ENCODE measurements at regions not wholly inside any gene's neighbourhood (a gene's known extent, or its start where the extent isn't known, plus 50 kb on each side); places are given as distances from the start of the nearest gene placed in this dataset.

DNA sequence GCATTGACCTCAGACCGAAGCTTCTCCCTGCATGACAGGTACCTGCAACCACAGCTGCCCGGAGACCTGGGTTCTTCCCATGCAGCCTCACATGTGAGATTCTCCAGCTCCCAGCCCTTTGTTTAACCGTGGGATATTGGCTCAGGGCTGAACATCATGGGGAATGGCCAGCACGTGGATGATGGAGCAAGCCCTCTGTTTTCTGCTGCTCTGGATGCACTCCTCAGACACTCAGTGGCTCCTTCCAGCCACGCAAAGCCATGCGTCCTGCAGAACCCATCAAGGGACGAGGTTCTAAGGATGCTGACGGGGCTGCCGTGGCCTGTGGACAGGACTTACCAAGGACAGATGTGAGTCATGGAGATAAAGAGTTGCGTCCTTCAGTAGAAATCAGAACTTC is 639.1 kb downstream of the BRD1 start:
- no peak overlapping the region for H2AFZ ChIP-seq (ENCODE audit: low read depth, low read length, poor library complexity, severe bottlenecking)
- peaks cover 17% of the 10 kb centered on the region; the same call in 1 of the 2 replicates for H3K27me3 ChIP-seq (ENCODE audit: insufficient read depth, low read length)
- no TSS peak for BruUV-seq (replicated peaks)
- ATAC-seq (no peak), DNase-seq (ENCODE audit: low read depth, low spot score) (no peak)
- H4K20me1 ChIP-seq (ENCODE audit: insufficient read depth): no peaks in the 10 kb centered on the region
- no peaks in the 10 kb centered on the region for H3K36me3 ChIP-seq (ENCODE audit: control insufficient read depth in 1 of 2, insufficient read depth in 2 of 2, low read length in 2 of 2)
- ChIA-PET POLR2A (no interaction called here), RAD21 (ENCODE audit: low non-redundant PET in 1 of 2, low total read pairs in 2 of 2, uncharacterized antibody in 2 of 2, unreplicated experiment in 2 of 2) (no interaction called here), CTCF (no interaction called here)
- H3K9me3 ChIP-seq (ENCODE audit: control insufficient read depth in 1 of 2, insufficient read depth in 1 of 2, low read depth in 1 of 2, low read length in 2 of 2): peaks cover 0 to 6% of the 10 kb centered on the region in 2 experiments; a peak in 1 of 4 replicates
- no peak overlapping the region for H3K27ac ChIP-seq (ENCODE audit: low read depth, low read length)
- no peak overlapping the region for H3K4me3 ChIP-seq (replicated peaks in 1 of 2; ENCODE audit: low read depth in 1 of 2, low read length in 2 of 2)
- H3K4me1 ChIP-seq (ENCODE audit: control insufficient read depth in 1 of 2, insufficient read depth in 2 of 2, low read length in 2 of 2): peaks cover 0 to 9% of the 10 kb centered on the region in 2 experiments; a peak in 2 of 4 replicates
- H3K9me2 ChIP-seq (ENCODE audit: insufficient read depth): no peaks in the 10 kb centered on the region
- no peaks in the 10 kb centered on the region for H3K79me2 ChIP-seq (ENCODE audit: insufficient read depth, low read length)
- TF ChIP-seq, protein P1, sequence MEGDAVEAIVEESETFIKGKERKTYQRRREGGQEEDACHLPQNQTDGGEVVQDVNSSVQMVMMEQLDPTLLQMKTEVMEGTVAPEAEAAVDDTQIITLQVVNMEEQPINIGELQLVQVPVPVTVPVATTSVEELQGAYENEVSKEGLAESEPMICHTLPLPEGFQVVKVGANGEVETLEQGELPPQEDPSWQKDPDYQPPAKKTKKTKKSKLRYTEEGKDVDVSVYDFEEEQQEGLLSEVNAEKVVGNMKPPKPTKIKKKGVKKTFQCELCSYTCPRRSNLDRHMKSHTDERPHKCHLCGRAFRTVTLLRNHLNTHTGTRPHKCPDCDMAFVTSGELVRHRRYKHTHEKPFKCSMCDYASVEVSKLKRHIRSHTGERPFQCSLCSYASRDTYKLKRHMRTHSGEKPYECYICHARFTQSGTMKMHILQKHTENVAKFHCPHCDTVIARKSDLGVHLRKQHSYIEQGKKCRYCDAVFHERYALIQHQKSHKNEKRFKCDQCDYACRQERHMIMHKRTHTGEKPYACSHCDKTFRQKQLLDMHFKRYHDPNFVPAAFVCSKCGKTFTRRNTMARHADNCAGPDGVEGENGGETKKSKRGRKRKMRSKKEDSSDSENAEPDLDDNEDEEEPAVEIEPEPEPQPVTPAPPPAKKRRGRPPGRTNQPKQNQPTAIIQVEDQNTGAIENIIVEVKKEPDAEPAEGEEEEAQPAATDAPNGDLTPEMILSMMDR (IDR thresholded peaks at IDR 0.05 in 2 of 3, conservative IDR thresholded peaks at IDR 0.05 in 1 of 3; ENCODE audit: borderline replicate concordance in 1 of 3, insufficient read depth in 1 of 3, low read depth in 2 of 3, low read length in 2 of 3): no peak
- TF ChIP-seq, protein P2, sequence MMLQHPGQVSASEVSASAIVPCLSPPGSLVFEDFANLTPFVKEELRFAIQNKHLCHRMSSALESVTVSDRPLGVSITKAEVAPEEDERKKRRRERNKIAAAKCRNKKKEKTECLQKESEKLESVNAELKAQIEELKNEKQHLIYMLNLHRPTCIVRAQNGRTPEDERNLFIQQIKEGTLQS (IDR thresholded peaks at IDR 0.05): no peak
- no peak for TF ChIP-seq JUND (IDR thresholded peaks at IDR 0.05)
- intact Hi-C loops (cut with micrococcal nuclease): no loop called here
- H3K9ac ChIP-seq (ENCODE audit: low read length): no peak overlapping the region
- H3K4me2 ChIP-seq (ENCODE audit: low read length): no peak overlapping the region

DNA sequence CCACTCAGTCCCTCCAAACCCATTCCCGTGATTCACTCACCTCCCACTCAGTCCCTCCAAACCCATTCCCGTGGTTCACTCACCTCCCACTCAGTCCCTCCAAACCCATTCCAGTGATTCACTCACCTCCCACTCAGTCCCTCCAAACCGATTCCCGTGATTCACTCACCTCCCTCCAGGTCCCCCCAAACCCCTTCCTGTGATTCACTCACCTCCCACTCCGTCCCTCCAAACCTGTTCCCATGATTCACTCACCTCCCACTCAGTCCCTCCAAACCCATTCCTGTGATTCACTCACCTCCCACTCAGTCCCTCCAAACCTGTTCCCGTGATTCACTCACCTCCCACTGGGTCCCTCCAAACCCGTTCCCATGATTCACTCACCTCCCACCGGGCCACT is 639.6 kb downstream of the BRD1 start:
- no peaks in the 10 kb centered on the region for H3K36me3 ChIP-seq (ENCODE audit: control insufficient read depth in 1 of 2, insufficient read depth in 2 of 2, low read length in 2 of 2)
- H3K9ac ChIP-seq (ENCODE audit: low read length): no peak overlapping the region
- RAD21 ChIA-PET (ENCODE audit: low non-redundant PET in 1 of 2, low total read pairs in 2 of 2, uncharacterized antibody in 2 of 2, unreplicated experiment in 2 of 2): no interaction called here
- no peaks in the 10 kb centered on the region for H3K9me2 ChIP-seq (ENCODE audit: insufficient read depth)
- POLR2A ChIA-PET: no interaction called here
- BruUV-seq (replicated peaks): no TSS peak
- no peaks in the 10 kb centered on the region for H3K79me2 ChIP-seq (ENCODE audit: insufficient read depth, low read length)
- H3K4me1 ChIP-seq (ENCODE audit: control insufficient read depth in 1 of 2, insufficient read depth in 2 of 2, low read length in 2 of 2): peaks cover 0 to 9% of the 10 kb centered on the region in 2 experiments; a peak in 2 of 4 replicates
- intact Hi-C loops (cut with micrococcal nuclease): no loop called here
- H4K20me1 ChIP-seq (ENCODE audit: insufficient read depth): no peaks in the 10 kb centered on the region
- no peak overlapping the region for H3K4me2 ChIP-seq (ENCODE audit: low read length)
- no peak overlapping the region for H3K27ac ChIP-seq (ENCODE audit: low read depth, low read length)
- CTCF ChIA-PET: no interaction called here
- H3K4me3 ChIP-seq (replicated peaks in 1 of 2; ENCODE audit: low read depth in 1 of 2, low read length in 2 of 2): no peak overlapping the region
- no peak overlapping the region for H2AFZ ChIP-seq (ENCODE audit: low read depth, low read length, poor library complexity, severe bottlenecking)
- H3K9me3 ChIP-seq (ENCODE audit: control insufficient read depth in 1 of 2, insufficient read depth in 1 of 2, low read depth in 1 of 2, low read length in 2 of 2): peaks cover 0 to 6% of the 10 kb centered on the region in 2 experiments; a peak in 1 of 4 replicates
- peak; percentile 33 for DNase-seq (ENCODE audit: low read depth, low spot score)
- no peak for ATAC-seq
- TF ChIP-seq ZFX (IDR thresholded peaks at IDR 0.05): no peak
- TF ChIP-seq RAD21 (IDR thresholded peaks at IDR 0.05; ENCODE audit: low read depth): no peak
- TF ChIP-seq CEBPB (IDR thresholded peaks at IDR 0.05; ENCODE audit: low read depth): no peak
- TF ChIP-seq ELF1 (IDR thresholded peaks at IDR 0.05; ENCODE audit: borderline replicate concordance, low read depth): no peak
- no peak for TF ChIP-seq POLR2AphosphoS5 (IDR thresholded peaks at IDR 0.05; ENCODE audit: low read depth, low read length)
- TF ChIP-seq, protein P3, sequence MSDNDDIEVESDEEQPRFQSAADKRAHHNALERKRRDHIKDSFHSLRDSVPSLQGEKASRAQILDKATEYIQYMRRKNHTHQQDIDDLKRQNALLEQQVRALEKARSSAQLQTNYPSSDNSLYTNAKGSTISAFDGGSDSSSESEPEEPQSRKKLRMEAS (IDR thresholded peaks at IDR 0.05): no peak
- TF ChIP-seq FOSL1 (IDR thresholded peaks at IDR 0.05; ENCODE audit: low read depth): peak; percentile 39
- no peak for TF ChIP-seq SP1 (IDR thresholded peaks at IDR 0.05; ENCODE audit: low read depth)
- TF ChIP-seq EGR1 (IDR thresholded peaks at IDR 0.05; ENCODE audit: low read depth): peak; percentile 78
- TF ChIP-seq, protein P1 (IDR thresholded peaks at IDR 0.05 in 2 of 3, conservative IDR thresholded peaks at IDR 0.05 in 1 of 3; ENCODE audit: borderline replicate concordance in 1 of 3, insufficient read depth in 1 of 3, low read depth in 2 of 3, low read length in 2 of 3): no peak
- no peak for TF ChIP-seq JUND (IDR thresholded peaks at IDR 0.05)
- no peak for TF ChIP-seq CBX3 (IDR thresholded peaks at IDR 0.05; ENCODE audit: low read depth)
- TF ChIP-seq, protein P4, sequence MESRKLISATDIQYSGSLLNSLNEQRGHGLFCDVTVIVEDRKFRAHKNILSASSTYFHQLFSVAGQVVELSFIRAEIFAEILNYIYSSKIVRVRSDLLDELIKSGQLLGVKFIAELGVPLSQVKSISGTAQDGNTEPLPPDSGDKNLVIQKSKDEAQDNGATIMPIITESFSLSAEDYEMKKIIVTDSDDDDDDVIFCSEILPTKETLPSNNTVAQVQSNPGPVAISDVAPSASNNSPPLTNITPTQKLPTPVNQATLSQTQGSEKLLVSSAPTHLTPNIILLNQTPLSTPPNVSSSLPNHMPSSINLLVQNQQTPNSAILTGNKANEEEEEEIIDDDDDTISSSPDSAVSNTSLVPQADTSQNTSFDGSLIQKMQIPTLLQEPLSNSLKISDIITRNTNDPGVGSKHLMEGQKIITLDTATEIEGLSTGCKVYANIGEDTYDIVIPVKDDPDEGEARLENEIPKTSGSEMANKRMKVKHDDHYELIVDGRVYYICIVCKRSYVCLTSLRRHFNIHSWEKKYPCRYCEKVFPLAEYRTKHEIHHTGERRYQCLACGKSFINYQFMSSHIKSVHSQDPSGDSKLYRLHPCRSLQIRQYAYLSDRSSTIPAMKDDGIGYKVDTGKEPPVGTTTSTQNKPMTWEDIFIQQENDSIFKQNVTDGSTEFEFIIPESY (IDR thresholded peaks at IDR 0.05; ENCODE audit: extremely low read depth, insufficient replicate concordance, low read length): no peak
- peaks cover 16% of the 10 kb centered on the region; the same call in 1 of the 2 replicates for H3K27me3 ChIP-seq (ENCODE audit: insufficient read depth, low read length)
